GM10266 (cell line): ENCODE measurements at regions not wholly inside any gene's neighbourhood (a gene's known extent, or its start where the extent isn't known, plus 50 kb on each side); places are given as distances from the start of the nearest gene placed in this dataset.
"Not testable (repeated sequence)": the region's sequence is repeated elsewhere in the genome, so short reads cannot be mapped to it uniquely, and the experiment has no call there.

Experiments
- DNase-seq: peaks from one replicate; pipeline ENCODE4 v3.0.0; 2012; ENCODE audit errors: extremely low spot score
- TF ChIP-seq, protein P1 (sequence below): IDR thresholded peaks from 2 replicates; pipeline ENCODE4 v1.5.1; 2012; ENCODE audit warnings: mild to moderate bottlenecking, low read depth; ENCODE audit not compliant: control insufficient read depth, insufficient read depth; ENCODE audit errors: missing control alignments

DNA sequence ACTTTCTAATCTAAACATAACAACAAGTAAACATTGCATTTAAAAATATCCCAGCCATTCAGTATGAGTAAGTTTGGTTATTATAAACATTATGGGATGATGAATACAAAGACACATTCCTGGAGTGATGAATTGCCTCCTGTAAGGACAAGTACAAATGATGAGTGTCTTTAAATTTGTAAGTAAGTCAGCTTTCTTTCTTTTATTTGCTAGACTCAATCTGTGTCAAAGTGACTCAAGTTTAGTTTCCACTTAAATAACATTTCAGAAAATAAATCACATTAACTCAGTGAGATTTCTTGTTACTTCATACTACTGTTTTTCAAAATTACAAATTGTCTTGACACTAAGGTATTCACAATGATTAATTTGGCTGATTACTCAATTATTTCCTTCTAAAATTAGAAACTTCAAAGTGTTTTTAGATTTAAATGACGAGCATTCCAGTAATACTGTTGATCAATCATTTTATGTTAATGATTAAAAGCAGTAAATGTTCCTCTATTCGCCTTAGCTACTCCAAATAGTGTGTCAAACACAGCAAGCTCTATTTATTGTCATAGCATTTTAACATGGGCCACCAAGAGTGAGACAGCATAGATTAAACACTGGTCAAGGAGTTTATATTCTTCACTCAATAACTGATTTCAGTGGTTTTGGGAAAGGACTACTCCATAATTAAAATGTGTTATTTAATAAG, 658.0 kb upstream of the MDGA2 start:
- no peak for DNase-seq
- TF ChIP-seq, protein P1, sequence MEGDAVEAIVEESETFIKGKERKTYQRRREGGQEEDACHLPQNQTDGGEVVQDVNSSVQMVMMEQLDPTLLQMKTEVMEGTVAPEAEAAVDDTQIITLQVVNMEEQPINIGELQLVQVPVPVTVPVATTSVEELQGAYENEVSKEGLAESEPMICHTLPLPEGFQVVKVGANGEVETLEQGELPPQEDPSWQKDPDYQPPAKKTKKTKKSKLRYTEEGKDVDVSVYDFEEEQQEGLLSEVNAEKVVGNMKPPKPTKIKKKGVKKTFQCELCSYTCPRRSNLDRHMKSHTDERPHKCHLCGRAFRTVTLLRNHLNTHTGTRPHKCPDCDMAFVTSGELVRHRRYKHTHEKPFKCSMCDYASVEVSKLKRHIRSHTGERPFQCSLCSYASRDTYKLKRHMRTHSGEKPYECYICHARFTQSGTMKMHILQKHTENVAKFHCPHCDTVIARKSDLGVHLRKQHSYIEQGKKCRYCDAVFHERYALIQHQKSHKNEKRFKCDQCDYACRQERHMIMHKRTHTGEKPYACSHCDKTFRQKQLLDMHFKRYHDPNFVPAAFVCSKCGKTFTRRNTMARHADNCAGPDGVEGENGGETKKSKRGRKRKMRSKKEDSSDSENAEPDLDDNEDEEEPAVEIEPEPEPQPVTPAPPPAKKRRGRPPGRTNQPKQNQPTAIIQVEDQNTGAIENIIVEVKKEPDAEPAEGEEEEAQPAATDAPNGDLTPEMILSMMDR: no peak

DNA sequence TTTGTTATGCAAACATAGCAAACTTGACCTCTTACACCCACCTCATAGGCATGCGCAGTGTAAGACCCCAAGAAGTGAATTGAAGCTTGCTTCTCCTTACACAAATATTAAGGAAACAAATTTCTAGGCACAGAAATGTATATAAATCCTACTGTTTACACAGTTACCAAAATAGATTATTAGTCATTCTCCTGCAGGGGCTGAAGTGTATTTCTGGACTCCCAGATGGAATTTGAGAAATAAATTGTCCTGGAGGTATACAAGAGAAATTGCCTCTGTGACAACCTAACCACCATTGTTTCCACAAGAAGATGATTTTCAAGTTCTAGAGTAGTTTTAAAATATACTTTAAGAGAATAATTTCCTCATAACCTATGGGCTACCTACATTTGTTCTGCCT, 656.0 kb upstream of the MDGA2 start:
- TF ChIP-seq, protein P1: no peak

DNA sequence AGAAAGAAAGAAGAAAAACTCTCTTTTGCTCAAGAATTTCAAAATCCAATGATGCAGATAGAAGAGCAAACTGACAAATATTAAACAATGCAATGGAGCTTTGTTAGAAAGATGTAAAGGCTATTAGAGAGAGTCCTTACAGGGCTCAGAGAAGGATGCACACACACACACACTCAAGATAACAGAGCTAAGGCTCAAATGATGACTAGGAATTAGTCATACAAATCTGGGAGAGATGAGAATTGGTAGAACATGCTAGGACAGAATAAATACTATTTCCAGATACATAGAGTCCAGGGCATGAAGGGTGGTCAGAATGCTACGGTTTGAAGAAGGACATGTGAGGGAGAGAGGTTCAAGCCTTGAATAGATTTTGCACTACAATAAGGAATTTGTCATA, 650.1 kb upstream of the MDGA2 start:
- TF ChIP-seq, protein P1: no peak
- DNase-seq: no peak

More for the DNA sequence above, 656.0 kb upstream of the MDGA2 start:
- DNase-seq: no peak

DNA sequence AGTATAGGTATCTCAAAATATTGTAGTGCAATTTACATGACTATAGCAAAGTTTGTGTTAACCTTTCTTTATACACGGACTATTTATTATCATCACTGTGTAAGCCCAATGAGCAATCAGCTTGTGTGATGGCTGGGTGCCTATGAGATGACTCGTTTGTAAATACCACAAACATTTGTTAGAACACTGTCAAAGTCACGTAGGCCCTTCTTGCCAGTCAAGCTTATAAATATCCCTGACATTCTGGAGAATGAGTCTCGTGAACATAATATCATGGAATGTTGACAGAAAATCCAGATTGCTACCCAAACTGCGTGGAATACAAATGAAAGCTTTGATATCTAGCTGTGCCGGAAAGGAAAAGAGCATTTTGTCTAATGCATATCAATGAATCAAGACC, 648.3 kb upstream of the MDGA2 start:
- TF ChIP-seq, protein P1: no peak
- DNase-seq: no peak

DNA sequence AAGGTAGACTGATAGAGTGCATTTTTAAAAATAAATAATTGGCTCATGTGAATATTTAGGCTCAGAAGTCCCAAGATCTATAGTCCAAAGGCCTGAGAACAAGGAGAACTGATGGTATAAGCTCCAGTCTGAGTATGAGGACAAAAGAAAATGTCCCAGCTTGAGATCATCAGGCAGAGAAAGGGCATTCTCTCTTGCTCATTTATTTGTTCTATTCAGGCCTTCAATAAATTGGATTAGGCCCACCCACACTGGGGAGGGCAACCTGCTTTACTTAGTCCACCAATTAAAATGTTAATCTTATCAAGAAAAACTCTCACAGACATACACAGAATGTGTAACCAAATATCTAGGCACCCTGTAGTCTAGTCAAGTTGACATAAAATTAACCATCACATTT, 644.4 kb upstream of the MDGA2 start:
- no peak for DNase-seq
- TF ChIP-seq, protein P1: no peak

DNA sequence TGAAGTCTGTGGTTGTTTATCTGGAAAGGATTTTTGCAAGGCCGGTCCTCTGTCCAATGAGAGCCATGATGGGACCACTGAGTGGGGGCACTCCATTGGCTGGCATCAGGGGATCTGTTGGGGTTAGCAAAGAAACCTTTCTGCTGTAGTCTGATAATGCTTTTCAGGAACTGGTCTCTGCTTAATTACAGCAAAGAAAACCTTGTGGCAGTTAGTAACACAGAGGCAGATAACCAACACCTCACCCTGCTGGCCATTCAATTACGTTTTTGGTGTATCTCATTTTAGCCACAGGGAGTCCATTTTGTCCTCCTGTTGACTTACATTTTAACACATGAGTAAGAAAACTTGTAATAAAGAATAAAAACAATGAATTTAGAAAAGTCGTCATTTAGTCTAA, 629.3 kb upstream of the MDGA2 start:
- TF ChIP-seq, protein P1: no peak
- DNase-seq: no peak

DNA sequence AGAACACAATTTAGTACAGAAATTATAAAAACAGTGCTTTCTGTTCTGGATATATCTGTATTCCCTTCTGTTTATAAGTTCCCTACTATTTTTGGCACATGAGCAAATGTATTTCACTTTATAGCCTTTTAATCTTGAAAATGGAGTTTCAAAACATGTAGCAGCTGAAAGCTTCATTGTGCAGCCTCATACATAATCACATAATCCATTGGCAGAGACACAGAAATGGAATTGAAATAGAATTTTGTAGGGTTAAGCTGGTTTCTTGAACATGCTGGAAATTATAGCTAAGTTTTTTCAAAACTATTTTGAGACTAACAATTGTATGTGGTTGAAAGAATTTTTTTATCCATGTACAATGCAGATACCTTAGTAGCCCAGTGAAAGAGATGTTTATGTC, 614.3 kb upstream of the MDGA2 start:
- TF ChIP-seq, protein P1: no peak
- no peak for DNase-seq

DNA sequence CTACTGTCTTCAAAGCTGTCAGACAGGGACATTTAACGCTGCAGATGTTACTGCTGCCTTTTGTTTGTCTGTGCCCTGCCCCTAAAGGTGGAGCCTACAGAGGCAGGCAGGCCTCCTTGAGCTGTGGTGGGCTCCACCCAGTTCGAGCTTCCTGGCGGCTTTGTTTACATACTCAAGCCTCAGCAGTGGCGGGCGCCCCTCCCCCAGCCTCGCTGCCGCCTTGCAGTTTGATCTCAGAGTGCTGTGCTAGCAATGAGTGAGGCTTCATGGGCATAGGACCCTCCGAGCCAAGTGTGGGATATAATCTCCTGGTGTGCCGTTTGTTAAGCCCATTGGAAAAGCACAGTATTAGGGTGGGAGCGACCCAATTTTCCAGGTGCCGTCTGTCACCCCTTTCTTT, 609.8 kb upstream of the MDGA2 start:
- DNase-seq: not testable (repeated sequence)
